ENCODE measurements at regions not wholly inside any gene's neighbourhood (a gene's known extent, or its start where the extent isn't known, plus 50 kb on each side); places are given as distances from the start of the nearest gene placed in this dataset.

- 72 to 73% methylated on average over 3 of the region's 3 CpGs for WGBS, 2 donors
- DNase-seq (ENCODE audit: low spot score in 2 of 2): no peak
- intact Hi-C loops (cut with DNase I; ENCODE audit: low total_unique reads): no loop called here
- no peak for TF ChIP-seq POLR2A (IDR thresholded peaks at IDR 0.05)
- no peak for TF ChIP-seq CTCF (IDR thresholded peaks at IDR 0.05)
- H3K4me3 ChIP-seq (ENCODE audit: low read depth, poor library complexity, severe bottlenecking): no peak overlapping the region
Measured at GRCh38 chrX:131595120-131595519, 51.2 kb downstream of the OR13H1 start.

- H3K4me3 ChIP-seq (ENCODE audit: low read depth, poor library complexity, severe bottlenecking): no peak overlapping the region
- TF ChIP-seq POLR2A (IDR thresholded peaks at IDR 0.05): no peak
- no peak for TF ChIP-seq CTCF (IDR thresholded peaks at IDR 0.05)
- intact Hi-C loops (cut with DNase I; ENCODE audit: low total_unique reads): no loop called here
- DNase-seq (ENCODE audit: low spot score in 2 of 2): no peak
- WGBS, 2 donors: 55 to 63% methylated on average over 2 of the region's 2 CpGs
Measured at GRCh38 chrX:131607792-131608369, 64.0 kb downstream of the OR13H1 start.

GRCh38 chrX:131609480-131609879 lies 65.6 kb downstream of the OR13H1 start:
- H3K4me3 ChIP-seq (ENCODE audit: low read depth, poor library complexity, severe bottlenecking): no peak overlapping the region
- intact Hi-C loops (cut with DNase I; ENCODE audit: low total_unique reads): no loop called here
- TF ChIP-seq POLR2A (IDR thresholded peaks at IDR 0.05) (no peak), CTCF (IDR thresholded peaks at IDR 0.05) (no peak)
- 43 to 83% methylated on average over 5 of the region's 5 CpGs for WGBS, 2 donors
- no peak for DNase-seq (ENCODE audit: low spot score in 2 of 2)

- no peak overlapping the region for H3K4me3 ChIP-seq (ENCODE audit: low read depth, poor library complexity, severe bottlenecking)
- whole genome bisulfite sequencing, 2 donors: 69 to 91% methylated on average over 3 of the region's 3 CpGs
- no peak for DNase-seq (ENCODE audit: low spot score in 2 of 2)
- no peak for TF ChIP-seq POLR2A (IDR thresholded peaks at IDR 0.05)
- no peak for TF ChIP-seq CTCF (IDR thresholded peaks at IDR 0.05)
- intact Hi-C loops (cut with DNase I; ENCODE audit: low total_unique reads): no loop called here
Measured at GRCh38 chrX:131613260-131613659, 69.4 kb downstream of the OR13H1 start.

GRCh38 chrX:131614241-131614640 lies 70.4 kb downstream of the OR13H1 start:
- no peak for DNase-seq (ENCODE audit: low spot score in 2 of 2)
- no peak overlapping the region for H3K4me3 ChIP-seq (ENCODE audit: low read depth, poor library complexity, severe bottlenecking)
- WGBS, 2 donors: 48 to 72% methylated on average over 2 of the region's 2 CpGs
- TF ChIP-seq CTCF (IDR thresholded peaks at IDR 0.05): no peak
- TF ChIP-seq POLR2A (IDR thresholded peaks at IDR 0.05): no peak
- intact Hi-C loops (cut with DNase I; ENCODE audit: low total_unique reads): no loop called here

GRCh38 chrX:131617182-131617581 lies 73.3 kb downstream of the OR13H1 start:
- no peak for TF ChIP-seq CTCF (IDR thresholded peaks at IDR 0.05)
- no peak for TF ChIP-seq POLR2A (IDR thresholded peaks at IDR 0.05)
- WGBS, 2 donors: 28 to 37% methylated on average over 3 of the region's 3 CpGs
- no peak overlapping the region for H3K4me3 ChIP-seq (ENCODE audit: low read depth, poor library complexity, severe bottlenecking)
- DNase-seq (ENCODE audit: low spot score in 2 of 2): no peak
- intact Hi-C loops (cut with DNase I; ENCODE audit: low total_unique reads): no loop called here
